SK-N-MC (cell line): ENCODE measurements at regions not wholly inside any gene's neighbourhood (a gene's known extent, or its start where the extent isn't known, plus 50 kb on each side); places are given as distances from the start of the nearest gene placed in this dataset.
"Not testable (repeated sequence)": the region's sequence is repeated elsewhere in the genome, so short reads cannot be mapped to it uniquely, and the experiment has no call there.

ENCODE experiments used
- EZH2 ChIP-seq: fragments of 200-600 bp; sonication (generic); IDR thresholded peaks from one replicate; pipeline ENCODE4 v1.6.1; 2017; ENCODE audit warnings: antibody characterized with exemption
- FOXP2 ChIP-seq: optimal IDR thresholded peaks from 2 replicates; pipeline ENCODE3; 2011; ENCODE audit warnings: mild to moderate bottlenecking, moderate library complexity; ENCODE audit not compliant: insufficient read depth; ENCODE audit errors: extremely low read length, control extremely low read depth
- POLR2AphosphoS5 ChIP-seq: IDR thresholded peaks from 2 replicates; pipeline ENCODE4 v1.6.1; 2012; ENCODE audit warnings: mild to moderate bottlenecking, low read depth, low read length, borderline replicate concordance

GRCh38 chr6:886116-886515 lies 193.2 kb upstream of the EXOC2 start:
- not testable (repeated sequence) for TF ChIP-seq EZH2, POLR2AphosphoS5, FOXP2
